ENCODE measurements at regions not wholly inside any gene's neighbourhood (a gene's known extent, or its start where the extent isn't known, plus 50 kb on each side); places are given as distances from the start of the nearest gene placed in this dataset.

- Mint-ChIP-seq H3K27ac (no peak overlapping the region), H3K27me3 (peaks cover 9% of the 10 kb centered on the region), H3K4me3 (ENCODE audit: low read depth) (no peak overlapping the region), H3K9me3 (ENCODE audit: low read depth) (peaks cover 6% of the 10 kb centered on the region), H3K4me1 (ENCODE audit: low read depth) (no peaks in the 10 kb centered on the region), H3K36me3 (ENCODE audit: insufficient read depth) (peaks cover 2% of the 10 kb centered on the region)
- no peak for DNase-seq (ENCODE audit: low spot score, unreplicated experiment)
- TF ChIP-seq, protein P1, sequence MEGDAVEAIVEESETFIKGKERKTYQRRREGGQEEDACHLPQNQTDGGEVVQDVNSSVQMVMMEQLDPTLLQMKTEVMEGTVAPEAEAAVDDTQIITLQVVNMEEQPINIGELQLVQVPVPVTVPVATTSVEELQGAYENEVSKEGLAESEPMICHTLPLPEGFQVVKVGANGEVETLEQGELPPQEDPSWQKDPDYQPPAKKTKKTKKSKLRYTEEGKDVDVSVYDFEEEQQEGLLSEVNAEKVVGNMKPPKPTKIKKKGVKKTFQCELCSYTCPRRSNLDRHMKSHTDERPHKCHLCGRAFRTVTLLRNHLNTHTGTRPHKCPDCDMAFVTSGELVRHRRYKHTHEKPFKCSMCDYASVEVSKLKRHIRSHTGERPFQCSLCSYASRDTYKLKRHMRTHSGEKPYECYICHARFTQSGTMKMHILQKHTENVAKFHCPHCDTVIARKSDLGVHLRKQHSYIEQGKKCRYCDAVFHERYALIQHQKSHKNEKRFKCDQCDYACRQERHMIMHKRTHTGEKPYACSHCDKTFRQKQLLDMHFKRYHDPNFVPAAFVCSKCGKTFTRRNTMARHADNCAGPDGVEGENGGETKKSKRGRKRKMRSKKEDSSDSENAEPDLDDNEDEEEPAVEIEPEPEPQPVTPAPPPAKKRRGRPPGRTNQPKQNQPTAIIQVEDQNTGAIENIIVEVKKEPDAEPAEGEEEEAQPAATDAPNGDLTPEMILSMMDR (IDR thresholded peaks at IDR 0.05; ENCODE audit: unreplicated experiment) = no peak
Measured at GRCh38 chr12:110996415-110996814, 76.0 kb upstream of the MYL2 start.

- Mint-ChIP-seq H3K27me3 (peaks cover 9% of the 10 kb centered on the region), H3K9me3 (ENCODE audit: low read depth) (peaks cover 6% of the 10 kb centered on the region), H3K4me3 (ENCODE audit: low read depth) (no peak overlapping the region), H3K4me1 (ENCODE audit: low read depth) (no peaks in the 10 kb centered on the region), H3K36me3 (ENCODE audit: insufficient read depth) (peaks cover 2% of the 10 kb centered on the region), H3K27ac (no peak overlapping the region)
- no peak for DNase-seq (ENCODE audit: low spot score, unreplicated experiment)
- TF ChIP-seq, protein P1 (IDR thresholded peaks at IDR 0.05; ENCODE audit: unreplicated experiment) = no peak
Measured at GRCh38 chr12:110995615-110996014, 75.2 kb upstream of the MYL2 start.

DNA sequence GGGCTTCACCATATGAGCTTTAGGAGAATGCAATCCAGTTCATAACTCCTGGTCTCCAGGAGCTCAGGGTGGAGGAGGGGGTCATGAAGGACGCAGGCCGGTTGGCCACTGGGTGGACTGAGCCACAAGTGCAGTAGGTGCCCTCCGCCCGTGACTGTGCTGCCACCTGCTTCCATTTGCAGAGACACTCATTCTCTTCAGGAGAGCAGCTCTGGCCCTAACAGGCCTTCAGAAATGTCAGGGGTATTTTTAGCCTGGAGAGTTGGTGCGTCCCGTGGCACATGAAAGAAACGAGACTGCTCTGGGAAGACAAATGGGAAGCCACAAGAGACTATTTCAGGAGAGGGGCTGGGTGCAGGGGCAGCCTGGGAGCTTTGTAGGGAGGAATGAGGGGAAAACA is 74.6 kb upstream of the MYL2 start:
- peaks cover 2% of the 10 kb centered on the region for H3K36me3 Mint-ChIP-seq (ENCODE audit: insufficient read depth)
- H3K27me3 Mint-ChIP-seq = peaks cover 9% of the 10 kb centered on the region
- DNase-seq (ENCODE audit: low spot score, unreplicated experiment) = no peak
- peaks cover 2% of the 10 kb centered on the region for H3K4me1 Mint-ChIP-seq (ENCODE audit: low read depth)
- TF ChIP-seq, protein P1 (IDR thresholded peaks at IDR 0.05; ENCODE audit: unreplicated experiment) = no peak
- H3K27ac Mint-ChIP-seq = no peak overlapping the region
- no peak overlapping the region for H3K4me3 Mint-ChIP-seq (ENCODE audit: low read depth)
- peaks cover 6% of the 10 kb centered on the region for H3K9me3 Mint-ChIP-seq (ENCODE audit: low read depth)

DNA sequence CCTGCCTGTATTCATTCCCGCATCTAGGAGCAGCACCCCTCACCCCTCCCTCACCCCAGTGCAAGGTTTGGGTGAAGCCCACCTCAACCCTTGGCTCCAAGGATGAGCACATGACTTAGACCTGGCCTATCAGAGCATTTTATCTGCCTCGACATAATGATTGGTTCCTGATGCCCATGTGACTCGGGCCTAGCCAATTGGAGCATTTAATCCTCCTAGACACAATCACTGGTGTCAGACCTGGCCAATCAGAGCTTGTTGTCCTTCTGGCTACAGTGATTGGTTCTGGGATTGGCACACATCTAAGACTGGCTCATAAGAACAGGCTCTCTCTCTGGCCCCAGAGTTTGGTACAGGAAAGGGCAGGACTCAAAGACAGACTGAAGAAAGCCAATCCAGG is 73.1 kb upstream of the MYL2 start:
- peaks cover 2% of the 10 kb centered on the region for H3K36me3 Mint-ChIP-seq (ENCODE audit: insufficient read depth)
- H3K4me1 Mint-ChIP-seq (ENCODE audit: low read depth) = peaks cover 2% of the 10 kb centered on the region
- no peak overlapping the region for H3K27ac Mint-ChIP-seq
- DNase-seq (ENCODE audit: low spot score, unreplicated experiment) = no peak
- H3K4me3 Mint-ChIP-seq (ENCODE audit: low read depth) = no peak overlapping the region
- H3K9me3 Mint-ChIP-seq (ENCODE audit: low read depth) = peaks cover 6% of the 10 kb centered on the region
- TF ChIP-seq, protein P1 (IDR thresholded peaks at IDR 0.05; ENCODE audit: unreplicated experiment) = no peak
- H3K27me3 Mint-ChIP-seq = peaks cover 9% of the 10 kb centered on the region

DNA sequence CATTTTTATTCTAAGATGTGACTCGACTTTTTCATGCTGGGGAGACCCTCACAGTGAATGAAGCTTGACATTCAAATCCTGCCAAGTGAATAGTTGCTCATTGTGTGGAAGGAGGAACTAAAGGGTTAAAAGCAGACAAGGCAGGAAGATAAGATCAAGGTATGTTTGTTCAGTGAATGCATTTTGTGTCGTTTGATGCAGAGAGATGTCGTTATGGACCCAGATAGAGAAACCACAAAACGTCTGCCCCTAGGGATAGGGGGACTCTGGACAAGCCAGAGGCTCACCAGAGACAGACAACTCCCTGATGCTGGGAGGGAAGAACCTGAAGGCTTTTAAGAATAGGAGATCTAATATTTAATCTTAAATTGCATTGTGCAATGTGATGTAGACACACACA is 72.5 kb upstream of the MYL2 start:
- no peak overlapping the region for H3K27ac Mint-ChIP-seq
- no peak for DNase-seq (ENCODE audit: low spot score, unreplicated experiment)

More for the DNA sequence above, 72.5 kb upstream of the MYL2 start:
- H3K9me3 Mint-ChIP-seq (ENCODE audit: low read depth) = peaks cover 3% of the 10 kb centered on the region
- no peaks in the 10 kb centered on the region for H3K36me3 Mint-ChIP-seq (ENCODE audit: insufficient read depth)
- peaks cover 9% of the 10 kb centered on the region for H3K27me3 Mint-ChIP-seq
- H3K4me3 Mint-ChIP-seq (ENCODE audit: low read depth) = no peak overlapping the region
- TF ChIP-seq, protein P1 (IDR thresholded peaks at IDR 0.05; ENCODE audit: unreplicated experiment) = no peak
- H3K4me1 Mint-ChIP-seq (ENCODE audit: low read depth) = peaks cover 2% of the 10 kb centered on the region

Data from progenitor cell of endocrine pancreas (in vitro differentiated cells).